ENCODE measurements at regions not wholly inside any gene's neighbourhood (a gene's known extent, or its start where the extent isn't known, plus 50 kb on each side); places are given as distances from the start of the nearest gene placed in this dataset.

DNA sequence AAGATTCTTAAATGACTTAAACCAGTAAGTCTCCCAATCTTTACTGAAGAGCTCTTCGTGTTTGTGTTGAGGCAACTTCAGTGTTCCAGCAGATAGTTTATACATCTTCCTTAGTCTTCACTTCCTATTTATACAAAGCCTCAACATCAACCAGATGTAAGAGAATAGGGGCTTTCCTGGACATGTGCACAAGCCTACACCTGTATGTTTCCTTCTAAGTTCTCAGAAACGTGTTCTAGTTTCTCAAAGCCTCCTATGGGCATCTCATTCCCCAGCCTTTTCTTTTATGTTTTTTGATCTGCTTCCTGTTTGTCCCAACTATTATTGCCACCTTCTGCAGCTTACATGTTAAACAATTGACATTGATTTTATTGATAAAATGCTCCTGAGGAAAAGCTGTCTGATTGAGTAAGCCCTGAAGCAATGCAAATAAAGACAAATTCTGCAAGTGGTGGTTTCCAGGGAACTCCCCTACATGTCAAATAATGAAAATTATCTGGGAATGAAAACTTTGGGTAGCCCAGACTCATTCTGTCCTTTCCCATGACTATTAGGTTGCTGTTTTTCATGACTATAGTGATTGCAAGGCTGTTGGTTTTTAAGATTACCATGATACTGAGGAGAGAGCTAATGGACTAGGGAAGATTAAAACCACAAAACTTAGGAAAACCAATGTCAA is 663.3 kb upstream of the ACVR2A start:
- H3K4me1 ChIP-seq (ENCODE audit: insufficient read depth, low read length, poor library complexity, severe bottlenecking): no peaks in the 10 kb centered on the region

DNA sequence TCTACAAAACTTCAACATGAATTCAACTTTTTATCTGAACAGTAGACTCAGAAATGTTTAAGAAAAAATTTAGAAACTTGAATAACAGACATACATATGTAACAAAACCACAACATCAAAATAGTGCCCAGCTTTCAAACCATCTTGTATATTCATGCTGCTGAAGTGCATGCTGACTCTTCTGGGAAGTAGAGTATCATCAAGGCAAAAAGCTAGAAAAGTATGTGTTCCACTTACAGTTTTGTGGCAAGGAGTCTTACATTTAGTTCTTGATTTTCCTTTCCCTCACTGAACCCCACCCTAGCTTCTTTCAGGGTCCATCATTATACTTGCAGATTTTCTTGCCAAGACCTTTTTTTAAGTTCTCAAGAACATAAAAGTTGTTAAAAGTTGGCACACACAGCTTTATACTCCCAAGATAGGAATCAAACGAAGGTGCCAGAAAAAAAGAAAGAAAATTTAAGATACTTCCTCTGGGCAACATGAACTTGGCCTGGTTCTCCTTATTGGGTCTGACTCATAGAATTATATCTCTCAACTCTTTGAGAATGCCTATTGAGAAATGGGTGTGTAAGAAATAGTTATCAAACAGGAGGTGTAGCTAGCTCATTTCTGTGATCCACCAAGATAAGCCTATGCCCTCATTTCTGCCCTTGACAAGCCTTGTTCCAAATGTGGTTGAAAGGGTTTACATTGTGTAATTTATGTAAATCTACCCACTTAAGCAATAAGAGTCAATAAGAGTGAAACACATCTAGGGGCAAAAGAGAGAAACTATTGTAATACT is 667.6 kb upstream of the ACVR2A start:
- H3K36me3 ChIP-seq (ENCODE audit: insufficient read depth, low read length, poor library complexity, severe bottlenecking): no peaks in the 10 kb centered on the region
- intact Hi-C loops (cut with micrococcal nuclease; ENCODE audit: unreplicated experiment): no loop called here
- ChIA-PET CTCF (interaction anchor here (0.7 kb wide), 1 partner anchor 1364 kb away, joined by 3 read pairs; no protein-coding TSS in a partner anchor), POLR2A (ENCODE audit: low non-redundant PET) (no interaction called here)
- no peaks in the 10 kb centered on the region for H3K4me1 ChIP-seq (ENCODE audit: insufficient read depth, low read length, poor library complexity, severe bottlenecking)
- no peak overlapping the region for H3K4me3 ChIP-seq (ENCODE audit: low read depth, low read length, poor library complexity, severe bottlenecking)
- TF ChIP-seq, protein P1, sequence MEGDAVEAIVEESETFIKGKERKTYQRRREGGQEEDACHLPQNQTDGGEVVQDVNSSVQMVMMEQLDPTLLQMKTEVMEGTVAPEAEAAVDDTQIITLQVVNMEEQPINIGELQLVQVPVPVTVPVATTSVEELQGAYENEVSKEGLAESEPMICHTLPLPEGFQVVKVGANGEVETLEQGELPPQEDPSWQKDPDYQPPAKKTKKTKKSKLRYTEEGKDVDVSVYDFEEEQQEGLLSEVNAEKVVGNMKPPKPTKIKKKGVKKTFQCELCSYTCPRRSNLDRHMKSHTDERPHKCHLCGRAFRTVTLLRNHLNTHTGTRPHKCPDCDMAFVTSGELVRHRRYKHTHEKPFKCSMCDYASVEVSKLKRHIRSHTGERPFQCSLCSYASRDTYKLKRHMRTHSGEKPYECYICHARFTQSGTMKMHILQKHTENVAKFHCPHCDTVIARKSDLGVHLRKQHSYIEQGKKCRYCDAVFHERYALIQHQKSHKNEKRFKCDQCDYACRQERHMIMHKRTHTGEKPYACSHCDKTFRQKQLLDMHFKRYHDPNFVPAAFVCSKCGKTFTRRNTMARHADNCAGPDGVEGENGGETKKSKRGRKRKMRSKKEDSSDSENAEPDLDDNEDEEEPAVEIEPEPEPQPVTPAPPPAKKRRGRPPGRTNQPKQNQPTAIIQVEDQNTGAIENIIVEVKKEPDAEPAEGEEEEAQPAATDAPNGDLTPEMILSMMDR (conservative IDR thresholded peaks at IDR 0.05; ENCODE audit: low read depth, low read length): no peak
- TF ChIP-seq EZH2 (IDR thresholded peaks at IDR 0.05; ENCODE audit: borderline replicate concordance, low read depth, low read length, poor library complexity, severe bottlenecking): no peak
- no peak for DNase-seq (ENCODE audit: low spot score)
- H3K27ac ChIP-seq (ENCODE audit: low read depth, low read length, poor library complexity, severe bottlenecking): no peak overlapping the region
- no peaks in the 10 kb centered on the region for H3K9me3 ChIP-seq (ENCODE audit: low read depth, low read length, poor library complexity, severe bottlenecking)
- no TSS peak for BruUV-seq (replicated peaks)
- no peaks in the 10 kb centered on the region for H3K27me3 ChIP-seq (replicated peaks; ENCODE audit: insufficient read depth, low read depth, low read length, poor library complexity)

More for the DNA sequence above, 663.3 kb upstream of the ACVR2A start:
- Histone ChIP-seq H3K27ac (ENCODE audit: low read depth, low read length, poor library complexity, severe bottlenecking) (no peak overlapping the region), H3K9me3 (ENCODE audit: low read depth, low read length, poor library complexity, severe bottlenecking) (no peaks in the 10 kb centered on the region), H3K4me3 (ENCODE audit: low read depth, low read length, poor library complexity, severe bottlenecking) (no peak overlapping the region), H3K27me3 (replicated peaks; ENCODE audit: insufficient read depth, low read depth, low read length, poor library complexity) (no peaks in the 10 kb centered on the region), H3K36me3 (ENCODE audit: insufficient read depth, low read length, poor library complexity, severe bottlenecking) (no peaks in the 10 kb centered on the region)
- ChIA-PET POLR2A (ENCODE audit: low non-redundant PET) (no interaction called here), CTCF (no interaction called here)
- TF ChIP-seq, protein P1 (conservative IDR thresholded peaks at IDR 0.05; ENCODE audit: low read depth, low read length): no peak
- TF ChIP-seq EZH2 (IDR thresholded peaks at IDR 0.05; ENCODE audit: borderline replicate concordance, low read depth, low read length, poor library complexity, severe bottlenecking): no peak
- no TSS peak for BruUV-seq (replicated peaks)
- DNase-seq (ENCODE audit: low spot score): no peak
- intact Hi-C loops (cut with micrococcal nuclease; ENCODE audit: unreplicated experiment): no loop called here

DNA sequence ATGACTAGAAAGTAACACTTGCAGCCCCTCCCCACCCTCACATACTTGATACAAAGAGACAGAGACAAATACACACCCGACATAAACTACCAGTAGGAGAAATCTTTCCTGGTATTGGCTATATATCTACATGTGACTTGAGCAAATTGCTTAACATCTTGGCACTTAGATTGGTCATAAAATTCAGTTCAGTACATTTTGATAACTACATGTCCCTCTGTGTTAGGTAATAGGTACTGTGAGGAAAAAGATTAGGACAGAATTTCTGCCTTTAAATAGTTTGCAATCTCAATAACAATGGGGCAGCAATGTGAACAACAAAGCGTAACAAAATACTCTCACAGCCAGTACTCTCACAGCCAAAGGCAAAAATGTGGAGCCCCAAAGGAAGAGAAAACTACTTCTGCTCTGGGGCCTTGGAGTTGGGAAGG is 670.0 kb upstream of the ACVR2A start:
- H3K4me3 ChIP-seq (ENCODE audit: low read depth, low read length, poor library complexity, severe bottlenecking): no peak overlapping the region
- BruUV-seq (replicated peaks): no TSS peak
- H3K27ac ChIP-seq (ENCODE audit: low read depth, low read length, poor library complexity, severe bottlenecking): no peak overlapping the region
- H3K36me3 ChIP-seq (ENCODE audit: insufficient read depth, low read length, poor library complexity, severe bottlenecking): no peaks in the 10 kb centered on the region
- ChIA-PET POLR2A (ENCODE audit: low non-redundant PET) (no interaction called here), CTCF (no interaction called here)
- no peaks in the 10 kb centered on the region for H3K4me1 ChIP-seq (ENCODE audit: insufficient read depth, low read length, poor library complexity, severe bottlenecking)
- DNase-seq (ENCODE audit: low spot score): no peak
- intact Hi-C loops (cut with micrococcal nuclease; ENCODE audit: unreplicated experiment): no loop called here
- H3K27me3 ChIP-seq (replicated peaks; ENCODE audit: insufficient read depth, low read depth, low read length, poor library complexity): no peaks in the 10 kb centered on the region
- H3K9me3 ChIP-seq (ENCODE audit: low read depth, low read length, poor library complexity, severe bottlenecking): no peaks in the 10 kb centered on the region
- no peak for TF ChIP-seq EZH2 (IDR thresholded peaks at IDR 0.05; ENCODE audit: borderline replicate concordance, low read depth, low read length, poor library complexity, severe bottlenecking)
- TF ChIP-seq, protein P1 (conservative IDR thresholded peaks at IDR 0.05; ENCODE audit: low read depth, low read length): no peak
